GM18868 (cell line): ENCODE measurements at regions not wholly inside any gene's neighbourhood (a gene's known extent, or its start where the extent isn't known, plus 50 kb on each side); places are given as distances from the start of the nearest gene placed in this dataset.

Experiments used
- ATAC-seq: cut with Tn5 transposase; IDR thresholded peaks from one replicate; pipeline ENCODE4 v1.9.1; 2021; ENCODE audit warnings: mild to moderate bottlenecking, moderate library complexity; ENCODE audit not compliant: unreplicated experiment

- ATAC-seq = no peak
Observed at GRCh38 chr9:7899753-7900152, 100.2 kb upstream of the DMAC1 start.

- no peak for ATAC-seq
Observed at GRCh38 chr9:7894231-7894630, 94.7 kb upstream of the DMAC1 start.

- no peak for ATAC-seq
Observed at GRCh38 chr9:7892975-7893374, 93.4 kb upstream of the DMAC1 start.

GRCh38 chr9:7879551-7880245 lies 80.1 kb upstream of the DMAC1 start:
- ATAC-seq = no peak

GRCh38 chr9:7871977-7872730 lies 72.6 kb upstream of the DMAC1 start:
- ATAC-seq = no peak

- ATAC-seq = no peak
Observed at GRCh38 chr9:7869340-7869739, 69.8 kb upstream of the DMAC1 start.

GRCh38 chr9:7862170-7862569 lies 62.6 kb upstream of the DMAC1 start:
- ATAC-seq = no peak

GRCh38 chr9:7861086-7861485 lies 61.5 kb upstream of the DMAC1 start:
- no peak for ATAC-seq

GRCh38 chr9:7860335-7860709 lies 60.7 kb upstream of the DMAC1 start:
- no peak for ATAC-seq

GRCh38 chr9:7859701-7860334 lies 60.2 kb upstream of the DMAC1 start:
- no peak for ATAC-seq

- ATAC-seq = no peak
Observed at GRCh38 chr9:7858166-7858565, 58.6 kb upstream of the DMAC1 start.

GRCh38 chr9:7854763-7855162 lies 55.2 kb upstream of the DMAC1 start:
- no peak for ATAC-seq
